COLO829 (cell line): ENCODE measurements at regions not wholly inside any gene's neighbourhood (a gene's known extent, or its start where the extent isn't known, plus 50 kb on each side); places are given as distances from the start of the nearest gene placed in this dataset.
"Not testable (repeated sequence)": the region's sequence is repeated elsewhere in the genome, so short reads cannot be mapped to it uniquely, and the experiment has no call there.

ENCODE experiments used
- DNase-seq: peaks from one replicate; pipeline ENCODE4 v3.0.0; 2012; ENCODE audit warnings: low spot score

DNA sequence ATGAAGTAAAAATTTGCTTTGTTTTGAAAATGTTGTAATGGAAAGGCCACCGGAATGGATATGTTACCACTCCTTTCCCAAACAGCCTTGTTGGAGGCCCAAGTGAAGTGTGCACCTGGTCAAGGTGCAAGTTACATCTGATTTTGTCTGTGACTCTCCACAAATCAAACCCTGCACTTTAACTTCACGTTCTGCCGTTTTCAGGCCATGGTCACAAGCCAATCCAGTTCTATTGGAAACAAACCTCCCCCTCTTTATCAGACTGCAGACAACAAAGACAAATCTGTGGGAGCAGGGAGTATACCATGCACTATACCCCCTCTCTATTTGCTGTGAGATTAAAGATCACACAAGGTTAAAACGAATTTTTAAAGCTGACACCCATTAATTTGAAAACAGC lies 155.6 kb upstream of the RFC3 start:
- no peak for DNase-seq

DNA sequence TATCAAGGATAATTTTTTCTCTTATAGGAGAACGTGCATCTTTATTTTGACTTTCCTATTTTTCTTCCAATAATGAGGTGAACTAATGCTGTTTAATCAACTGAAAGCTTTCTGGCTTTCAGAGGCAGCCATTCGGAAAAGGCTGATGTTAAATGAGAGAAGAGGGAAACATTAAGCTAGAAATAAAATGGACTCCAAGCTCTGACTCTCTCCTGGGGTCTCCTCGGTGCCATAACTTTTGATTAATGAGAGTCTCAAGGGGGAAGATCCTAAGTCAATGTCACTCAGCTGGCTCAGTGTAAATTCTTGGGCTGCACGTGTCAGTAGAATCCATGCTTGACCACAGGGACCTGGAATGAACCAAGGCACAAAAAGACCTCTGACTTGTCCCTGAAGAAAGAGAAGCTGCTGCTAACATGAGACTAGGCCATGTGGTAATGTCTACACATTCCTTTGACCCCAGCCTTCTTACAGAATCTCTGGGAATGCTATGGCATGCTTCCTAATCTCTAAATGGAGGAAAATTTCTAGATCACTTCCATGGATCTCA lies 152.2 kb upstream of the RFC3 start:
- no peak for DNase-seq

DNA sequence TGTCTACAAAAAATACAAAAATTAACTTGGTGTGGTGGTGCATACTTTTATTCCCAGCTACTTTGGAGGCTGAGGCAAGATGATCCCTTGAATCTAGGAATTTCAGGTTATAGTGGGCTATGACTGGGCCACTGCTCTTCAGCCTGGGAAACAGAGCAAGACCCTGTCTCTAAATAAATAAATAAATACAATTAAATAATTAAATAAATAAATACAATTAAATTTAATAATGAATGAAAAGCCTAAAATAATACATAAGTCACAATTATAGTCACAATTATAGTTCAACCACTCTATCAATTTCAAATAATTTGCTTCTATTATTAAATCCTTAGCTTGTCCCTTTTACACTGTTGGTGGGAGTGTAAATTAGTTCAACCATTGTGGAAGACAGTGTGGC lies 146.4 kb upstream of the RFC3 start:
- no peak for DNase-seq

DNA sequence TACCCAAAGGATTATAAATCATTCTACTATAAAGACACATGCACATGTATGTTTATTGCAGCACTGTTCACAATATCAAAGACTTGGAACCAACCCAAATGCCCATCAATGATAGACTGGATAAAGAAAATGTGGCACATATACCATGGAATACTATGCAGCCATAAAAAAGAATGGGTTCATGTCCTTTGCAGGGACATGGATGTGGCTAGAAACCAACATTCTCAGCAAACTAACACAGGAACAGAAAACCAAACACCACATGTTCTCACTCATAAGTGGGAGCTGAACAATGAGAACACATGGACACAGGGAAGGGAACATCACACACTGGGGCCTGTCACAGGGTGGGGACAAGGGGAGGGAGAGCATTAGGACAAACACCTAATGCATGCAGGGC lies 145.9 kb upstream of the RFC3 start:
- not testable (repeated sequence) for DNase-seq

DNA sequence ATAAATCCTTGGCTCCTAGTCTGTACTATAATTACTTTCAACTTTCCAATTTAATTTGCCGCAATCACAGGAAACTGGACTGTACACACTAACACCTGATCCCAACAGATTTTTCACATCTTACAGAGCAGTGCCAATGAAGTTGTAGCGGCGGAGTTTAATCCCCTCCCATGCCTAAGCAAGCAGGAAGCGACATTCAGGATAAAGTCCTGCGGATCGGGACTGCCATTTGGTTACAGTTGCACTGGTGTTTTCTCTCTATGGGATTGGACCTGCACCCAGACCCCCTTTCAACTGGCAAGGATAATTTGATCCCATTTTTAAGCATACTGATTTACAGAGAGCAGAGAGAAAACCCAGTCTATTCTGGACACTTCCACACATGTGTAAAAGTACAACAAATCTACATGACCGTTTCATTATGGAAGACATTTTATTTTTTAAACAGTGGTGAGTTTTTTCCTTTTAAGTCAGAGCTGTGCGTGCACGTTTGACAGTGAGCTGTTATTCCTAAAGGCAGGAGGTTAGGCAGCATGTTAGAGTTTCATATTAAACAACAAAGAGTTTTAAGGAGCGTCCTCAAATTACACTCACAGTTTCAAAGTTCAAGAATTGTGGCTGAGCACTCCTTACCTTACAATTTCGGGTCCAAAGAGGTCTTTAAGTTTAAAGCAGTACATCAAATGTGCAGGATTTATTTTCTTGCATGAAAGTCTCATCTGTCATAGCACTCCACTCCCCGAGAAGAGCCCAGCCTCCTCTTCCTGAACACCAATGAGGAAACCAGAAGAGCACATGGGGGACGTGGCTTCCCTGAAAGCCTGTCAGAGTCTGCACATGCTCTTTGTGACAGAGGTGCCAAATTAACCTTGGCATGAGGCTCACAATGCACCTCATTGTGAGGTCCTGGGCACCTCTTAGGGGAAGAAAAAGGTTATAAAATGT lies 141.6 kb upstream of the RFC3 start:
- peak; percentile 71 for DNase-seq

DNA sequence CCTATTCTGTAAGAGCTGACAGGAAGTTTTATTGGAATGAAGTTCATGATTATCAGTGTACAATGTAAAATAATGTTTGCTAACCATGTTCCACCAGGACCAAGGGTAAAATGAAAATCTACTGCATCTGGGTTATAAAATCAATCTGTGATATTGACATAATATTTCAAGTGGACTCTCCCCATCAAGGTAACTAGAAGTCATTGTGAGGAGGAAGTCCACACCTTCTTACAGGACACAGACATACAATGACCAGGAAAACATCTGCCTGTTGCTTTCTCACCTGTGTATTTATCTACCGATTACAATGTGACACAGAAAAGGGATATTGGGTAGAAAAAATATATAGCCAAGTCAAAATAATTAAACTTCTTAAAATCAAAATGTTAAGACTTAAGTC lies 140.7 kb upstream of the RFC3 start:
- DNase-seq: no peak

DNA sequence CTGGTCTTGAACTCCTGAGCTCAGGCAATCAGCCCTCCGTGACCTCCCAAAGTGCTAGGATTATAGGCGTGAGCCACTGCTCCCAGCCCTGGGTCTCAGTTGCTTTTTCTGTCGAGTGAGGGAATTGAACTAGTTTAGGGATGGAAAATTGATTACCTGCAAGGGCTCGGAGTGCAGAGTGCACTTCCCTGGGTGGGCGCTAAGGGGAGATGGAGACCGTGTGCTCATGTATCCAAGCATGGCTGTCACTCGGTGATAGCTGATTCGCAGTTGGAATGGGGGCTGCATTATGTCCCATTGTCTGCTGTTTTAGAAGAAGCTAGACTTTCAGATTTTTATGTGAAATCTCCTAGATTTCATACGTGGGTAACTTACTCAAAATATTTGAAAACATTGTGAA lies 139.9 kb upstream of the RFC3 start:
- DNase-seq: peak; percentile 13

DNA sequence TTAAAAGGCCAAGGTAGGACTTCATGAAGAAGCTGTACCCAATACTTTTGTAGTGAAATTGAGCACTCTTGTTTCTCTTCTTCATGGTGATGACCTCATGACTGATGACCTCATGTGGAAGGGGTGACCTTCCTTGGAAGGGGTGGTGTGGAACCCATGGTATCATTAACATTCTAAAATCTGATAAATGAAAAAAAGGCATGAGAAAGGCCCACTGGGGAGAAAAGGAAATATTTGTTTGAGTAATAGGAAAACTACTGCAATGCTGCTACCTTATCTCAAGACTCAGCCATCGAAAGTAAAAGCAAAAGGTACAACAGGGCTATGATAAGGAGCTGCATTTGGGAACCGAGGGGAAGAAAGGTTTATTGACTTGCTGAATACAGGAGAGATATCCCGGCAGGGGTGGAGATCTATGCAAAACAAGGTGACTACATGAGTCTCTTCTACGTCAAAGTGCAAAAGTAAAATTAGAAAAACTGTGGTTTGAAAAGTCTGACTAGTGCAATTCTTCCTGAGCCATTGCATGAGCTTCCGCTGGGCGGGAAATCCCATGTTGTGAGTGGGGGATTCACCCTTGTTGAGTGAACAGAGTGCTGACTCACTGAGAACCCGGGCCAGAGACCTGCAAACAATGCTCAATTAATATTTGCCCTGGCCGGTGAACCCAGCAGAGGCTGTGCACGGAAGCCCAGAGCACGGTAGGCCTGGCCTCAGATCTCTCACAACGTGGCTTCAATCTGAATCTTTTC lies 138.9 kb upstream of the RFC3 start:
- DNase-seq: peak; percentile 96

DNA sequence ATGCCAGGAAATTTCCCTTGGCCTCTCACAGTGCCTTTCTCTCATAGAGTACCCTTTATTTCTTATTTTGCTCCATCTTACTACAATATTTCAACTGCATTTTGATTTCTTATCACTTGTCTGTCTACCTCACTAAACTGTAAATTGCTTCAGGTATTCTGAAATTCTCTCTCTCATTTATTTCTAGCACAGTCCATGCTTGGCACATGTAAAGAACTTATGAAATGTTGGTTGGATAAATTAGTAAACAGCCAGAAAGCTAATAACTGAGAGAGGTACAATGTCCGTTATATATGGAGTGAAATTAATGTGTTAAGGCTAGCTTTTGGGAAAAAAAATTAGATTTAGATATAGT lies 138.3 kb upstream of the RFC3 start:
- no peak for DNase-seq

DNA sequence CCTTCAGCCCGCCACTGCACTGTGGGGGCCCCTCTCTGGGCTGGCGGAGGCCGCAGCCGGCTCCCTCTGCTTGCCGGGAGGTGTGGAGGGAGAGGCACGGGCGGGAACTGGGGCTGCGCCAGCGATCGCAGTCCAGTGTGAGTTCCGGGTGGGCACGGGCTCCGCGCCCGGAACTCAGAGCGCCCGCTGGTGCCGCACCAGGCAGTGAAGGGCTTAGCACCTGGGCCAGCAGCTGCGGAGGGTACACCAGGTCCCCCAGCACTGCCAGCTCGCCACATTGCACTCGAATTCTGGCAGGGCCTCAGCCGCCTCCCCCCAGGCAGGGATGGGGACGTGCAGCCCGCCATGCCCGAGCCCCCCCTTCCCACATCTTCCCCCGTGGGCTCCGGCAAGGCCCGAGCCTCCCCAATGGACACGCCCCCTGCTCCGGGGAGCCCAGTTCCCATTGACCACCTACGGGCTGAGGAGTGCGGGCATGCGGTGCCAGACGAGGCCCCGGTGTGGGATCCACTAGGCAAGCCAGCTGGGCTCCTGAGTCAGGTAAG lies 135.9 kb upstream of the RFC3 start:
- no peak for DNase-seq

DNA sequence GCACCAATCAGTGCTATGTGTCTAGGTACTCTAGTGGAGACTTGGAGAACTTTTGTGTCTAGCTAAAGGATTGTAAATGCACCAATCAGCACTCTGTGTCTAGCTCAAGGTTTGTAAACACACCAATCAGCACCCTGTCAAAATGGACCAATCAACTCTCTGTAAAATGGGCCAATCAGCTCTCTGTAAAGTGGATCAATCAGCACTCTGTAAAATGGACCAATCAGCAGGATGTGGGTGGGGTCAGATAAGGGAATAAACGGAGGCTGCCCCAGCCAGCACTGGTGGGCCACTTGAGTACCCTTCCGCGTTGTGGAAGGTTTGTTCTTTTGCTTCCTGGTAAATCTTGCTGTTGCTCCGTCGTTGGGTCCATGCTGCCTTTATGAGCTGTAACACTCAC lies 135.3 kb upstream of the RFC3 start:
- DNase-seq: not testable (repeated sequence)

DNA sequence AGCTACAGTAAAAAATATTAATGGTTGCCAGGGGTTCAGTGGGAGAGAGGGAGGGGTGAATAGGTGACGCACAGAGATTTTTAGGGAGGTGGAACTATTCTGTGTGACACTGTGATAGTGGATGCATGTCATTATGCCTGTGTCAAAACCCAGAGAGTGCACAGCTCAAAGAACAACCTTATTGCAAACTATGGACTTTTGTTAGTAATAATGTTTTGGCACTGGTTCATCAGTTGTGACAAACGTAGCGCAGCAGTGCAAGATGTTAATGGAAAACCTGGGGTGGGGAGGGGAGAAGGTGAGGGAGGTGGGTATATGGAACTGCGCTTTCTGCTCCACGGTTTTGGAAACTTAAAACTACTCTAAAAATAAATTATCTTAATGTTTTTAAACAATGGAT lies 134.6 kb upstream of the RFC3 start:
- no peak for DNase-seq

DNA sequence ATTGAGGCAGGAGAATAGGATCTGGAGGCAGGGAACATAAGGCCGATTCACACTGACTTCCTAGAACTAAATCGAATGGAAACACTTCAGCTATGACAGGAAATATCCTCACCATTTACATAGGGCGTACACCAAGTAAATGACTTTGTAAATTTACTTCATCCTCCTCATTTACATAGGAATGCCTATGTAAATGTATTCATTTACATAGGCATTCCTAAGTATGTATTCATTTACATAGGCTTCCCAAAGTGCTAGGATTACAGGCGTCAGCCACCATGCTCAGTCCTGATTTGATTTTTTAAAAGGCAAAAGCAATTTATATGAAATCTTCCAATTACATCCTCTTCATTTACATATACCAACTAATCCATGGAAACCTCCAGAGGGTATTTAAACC lies 133.1 kb upstream of the RFC3 start:
- DNase-seq: no peak

DNA sequence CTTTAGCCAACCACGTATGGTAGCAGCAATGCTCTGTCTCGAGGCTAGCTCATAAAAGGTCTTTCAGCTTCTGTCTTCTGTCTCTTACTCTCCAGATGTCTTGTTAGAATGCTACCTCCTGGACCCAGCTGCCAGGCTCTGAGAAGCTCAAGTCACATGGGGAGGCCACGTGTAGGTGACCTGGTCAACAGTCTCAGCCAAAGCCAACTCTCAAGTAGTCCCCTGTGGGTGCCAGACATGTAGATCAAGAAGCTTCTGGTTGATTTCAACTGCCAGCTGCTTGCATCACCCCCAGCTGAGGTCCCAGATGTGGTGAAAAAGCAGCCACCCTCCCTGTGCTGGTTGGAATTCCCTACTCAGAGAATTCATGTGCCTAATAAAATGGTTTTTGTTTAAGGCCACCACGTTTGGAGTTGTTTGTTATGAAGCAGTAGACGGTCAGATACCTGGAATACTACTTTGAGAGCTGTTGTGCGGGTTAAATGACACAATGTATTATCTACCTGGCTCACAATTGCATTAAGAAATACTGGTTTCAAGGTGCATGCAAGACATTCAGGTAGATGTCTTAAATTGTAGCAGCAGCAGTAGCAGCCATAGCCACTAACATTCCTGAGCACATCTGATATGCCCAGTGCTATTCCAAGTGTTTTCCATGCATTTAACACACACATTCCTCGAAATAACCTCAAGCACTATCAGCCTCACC lies 131.0 kb upstream of the RFC3 start:
- no peak for DNase-seq

DNA sequence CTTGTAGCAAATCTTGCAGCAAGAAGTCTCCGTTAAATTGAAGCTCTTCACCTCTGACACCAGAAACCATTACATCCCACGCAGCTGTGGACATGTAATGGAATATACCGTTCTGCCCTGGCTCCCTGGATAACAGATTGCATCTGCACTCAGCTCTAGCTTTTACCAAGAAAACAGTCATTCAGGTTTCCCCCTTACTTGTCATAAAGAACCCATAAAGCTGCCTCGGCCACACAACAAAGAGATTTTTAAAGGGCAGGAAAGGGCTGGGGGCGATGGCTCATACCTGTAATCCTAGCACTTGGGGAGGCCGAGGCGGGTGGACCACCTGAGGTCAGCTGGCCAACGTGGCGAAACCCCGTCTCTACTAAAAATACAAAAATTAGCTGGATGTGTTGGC lies 127.6 kb upstream of the RFC3 start:
- no peak for DNase-seq

DNA sequence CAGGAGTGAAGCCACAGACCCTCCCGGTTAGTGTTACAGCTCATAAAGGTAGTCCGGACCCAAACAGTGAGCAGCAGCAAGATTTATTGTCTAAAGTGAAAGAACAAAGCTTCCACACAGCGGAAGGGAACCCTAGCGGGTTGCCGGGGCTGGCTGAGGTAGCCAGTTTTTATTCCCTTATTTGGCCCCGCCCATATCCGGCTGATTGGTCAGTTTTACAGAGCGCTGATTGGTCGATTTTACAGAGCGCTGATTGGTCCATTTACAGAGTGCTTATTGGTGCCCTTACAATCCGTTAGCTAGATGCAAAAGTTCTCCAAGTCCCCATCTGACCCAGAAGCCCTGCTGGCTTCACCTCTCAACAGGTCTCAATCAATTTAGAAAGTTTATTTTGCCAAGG lies 126.0 kb upstream of the RFC3 start:
- DNase-seq: no peak

DNA sequence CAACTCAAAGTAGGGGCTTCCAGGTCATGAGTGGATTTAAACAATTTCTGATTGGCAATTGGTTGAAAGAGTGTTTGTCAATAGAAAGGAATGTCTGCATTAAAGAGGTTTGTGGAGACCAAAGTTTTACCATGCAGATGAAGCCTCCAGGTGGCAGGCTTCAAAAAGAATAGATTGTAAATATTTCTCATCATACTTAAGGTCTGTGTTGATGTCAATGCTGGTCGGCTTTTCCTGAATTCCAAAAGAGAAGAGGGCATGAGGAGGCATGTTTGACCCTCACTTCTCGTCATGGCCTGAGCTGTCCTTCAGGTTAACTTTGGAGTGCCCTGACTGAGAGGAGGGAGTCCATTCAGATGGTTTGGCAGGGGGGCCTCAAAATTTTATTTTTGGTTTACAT lies 125.4 kb upstream of the RFC3 start:
- no peak for DNase-seq

DNA sequence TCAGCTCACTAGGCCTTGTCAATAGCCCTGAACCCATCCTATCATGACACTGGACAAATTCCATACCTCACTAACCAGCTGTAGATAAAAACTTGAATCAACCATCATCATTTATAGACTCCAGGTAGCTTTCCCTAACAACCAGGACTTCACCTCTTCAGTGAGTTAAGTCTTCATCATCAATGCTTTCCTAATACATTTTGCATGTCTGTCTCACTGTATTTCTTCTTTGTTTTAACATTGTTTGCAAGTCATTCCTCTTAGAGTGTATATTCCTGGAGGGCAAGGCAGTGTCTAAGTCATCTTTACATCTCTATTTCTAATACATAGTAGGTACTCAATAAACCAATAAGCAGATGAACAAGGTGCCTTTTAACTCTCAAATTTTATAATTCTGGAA lies 123.4 kb upstream of the RFC3 start:
- DNase-seq: no peak

DNA sequence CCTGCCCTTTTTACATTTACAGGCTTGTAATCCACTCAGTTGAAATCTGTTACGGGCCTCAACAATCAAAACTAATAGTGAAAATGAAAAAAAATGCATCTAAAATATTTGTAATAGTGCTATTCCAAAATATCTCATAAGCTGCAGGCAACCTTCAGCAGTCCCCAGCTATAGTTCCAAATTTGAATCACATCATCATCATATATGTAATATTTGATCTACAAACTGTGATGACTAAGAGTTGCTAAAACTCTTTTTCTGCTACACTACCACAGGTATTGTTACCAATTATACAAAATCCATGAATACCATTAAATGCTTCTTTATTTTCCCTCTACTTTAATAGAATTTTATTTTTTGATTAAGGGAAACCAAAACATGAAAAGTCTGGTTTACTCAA lies 121.4 kb upstream of the RFC3 start:
- DNase-seq: no peak

DNA sequence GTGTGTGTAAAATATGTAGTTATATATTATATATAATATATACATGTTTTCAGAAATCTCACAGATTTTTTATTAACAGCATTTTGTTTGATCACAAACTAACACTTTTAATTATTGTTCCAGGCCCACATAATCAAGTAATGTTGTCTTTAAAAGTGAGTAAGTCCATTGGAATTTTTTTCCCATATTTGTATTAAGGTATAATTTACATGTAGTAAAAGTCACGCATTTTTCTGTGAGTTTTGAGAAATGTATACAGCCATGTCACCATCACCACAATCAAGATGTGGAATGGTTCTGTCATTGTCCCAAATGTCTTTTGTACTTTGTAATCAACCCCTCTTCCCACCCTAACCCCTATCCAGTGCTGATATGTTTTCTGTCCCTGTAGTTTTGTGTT lies 120.0 kb upstream of the RFC3 start:
- no peak for DNase-seq

DNA sequence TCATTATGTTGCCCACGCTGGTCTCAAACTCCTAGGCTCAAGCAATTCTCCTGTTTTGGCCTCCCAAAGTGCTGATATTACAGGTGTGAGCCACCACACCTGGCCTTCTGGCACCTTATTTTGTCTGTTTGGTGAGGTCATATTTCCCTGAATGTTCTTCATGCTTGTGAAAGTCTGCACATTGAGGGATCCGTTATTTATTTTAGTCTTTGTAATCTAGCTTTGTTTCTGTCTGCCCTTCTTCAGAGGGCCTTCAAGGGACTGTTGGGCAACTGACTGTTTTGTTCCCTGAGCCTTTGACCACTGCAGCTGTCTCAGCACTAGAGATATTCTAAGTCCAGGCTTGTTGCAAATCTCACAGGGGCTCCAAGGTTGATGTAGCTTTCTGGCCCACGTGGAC lies 110.5 kb upstream of the RFC3 start:
- DNase-seq: no peak

DNA sequence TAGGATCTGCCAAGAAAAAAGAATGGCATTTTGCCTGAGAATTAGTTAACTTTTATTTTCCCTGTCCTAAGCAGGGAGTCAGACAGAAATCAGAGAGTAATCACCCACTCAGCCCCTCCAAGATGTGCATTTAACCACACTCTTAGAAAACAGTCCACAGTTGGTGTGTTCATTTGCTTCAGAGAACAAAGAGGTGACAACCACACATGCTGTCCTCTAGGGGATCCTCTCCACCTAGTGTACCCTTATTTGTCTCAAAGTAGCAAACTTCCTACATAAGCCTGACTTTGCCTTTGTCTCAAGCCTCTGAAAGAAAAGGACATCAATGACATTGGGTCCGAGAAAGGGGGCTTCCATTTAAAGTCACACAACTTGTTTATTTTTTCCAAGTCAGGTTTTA lies 107.0 kb upstream of the RFC3 start:
- DNase-seq: no peak
